Stimulated activated CD4-positive, alpha-beta T cell treated with anti-CD3 and anti-CD28 coated beads, Interleukin-4, amount 100 ng/mL, for 24 hours (primary cell): ENCODE measurements at regions not wholly inside any gene's neighbourhood (a gene's known extent, or its start where the extent isn't known, plus 50 kb on each side); places are given as distances from the start of the nearest gene placed in this dataset.
"Not testable (repeated sequence)": the region's sequence is repeated elsewhere in the genome, so short reads cannot be mapped to it uniquely, and the experiment has no call there.

Experiments used
- DNase-seq: peaks from one replicate; pipeline ENCODE4 v3.0.0-alpha.2; 2020

DNA sequence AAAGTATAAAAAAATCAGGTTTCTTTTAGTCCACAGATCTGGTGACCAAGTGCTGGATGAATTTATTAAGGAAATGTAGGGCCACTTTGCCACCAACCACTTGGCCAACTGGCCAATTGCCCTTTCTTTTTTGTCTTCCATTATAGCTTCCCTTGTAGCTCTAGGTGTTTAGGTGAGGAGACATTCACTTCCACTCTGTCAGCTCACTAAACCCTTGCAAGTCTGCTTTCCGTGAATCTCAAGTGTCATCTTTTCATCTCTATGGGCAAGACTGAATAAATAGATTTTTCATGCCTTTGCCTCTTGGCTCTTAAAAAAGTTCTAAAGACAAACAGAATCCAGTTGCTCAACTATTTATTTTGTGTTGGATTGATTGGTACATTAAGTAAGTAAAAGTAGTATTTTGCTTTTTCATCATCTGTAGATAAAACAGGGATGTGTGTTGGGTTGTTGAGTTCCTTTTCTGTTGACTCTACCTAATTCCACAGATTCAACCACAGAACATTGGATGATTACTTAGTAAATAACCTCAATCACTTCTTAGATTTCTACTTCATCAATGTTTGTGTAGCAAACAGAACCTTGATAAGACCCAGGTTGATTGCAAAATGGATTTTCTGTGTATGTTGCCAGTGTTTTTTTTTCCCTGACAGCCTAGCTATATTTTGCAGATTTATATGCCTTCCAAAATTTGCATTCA, 68.1 kb upstream of the GRXCR1 start:
- no peak for DNase-seq

DNA sequence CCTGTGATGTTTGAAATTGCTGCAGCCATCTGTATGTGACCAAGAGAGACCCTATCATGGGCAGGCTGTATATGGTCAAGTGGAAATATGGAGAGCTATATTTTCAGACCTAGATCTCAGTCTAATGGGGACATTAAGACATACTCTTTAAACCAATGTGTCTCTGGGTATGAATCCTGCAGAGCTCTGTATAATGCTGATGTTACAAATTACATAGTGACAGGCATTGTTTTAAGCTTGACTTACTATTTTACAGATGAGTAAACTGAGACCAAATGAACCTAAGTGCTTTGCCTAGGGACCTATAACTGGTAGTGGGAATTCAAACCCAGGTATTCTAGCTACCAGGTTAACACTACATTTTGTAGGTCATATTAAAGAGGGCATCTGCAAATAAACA, 71.3 kb upstream of the GRXCR1 start:
- DNase-seq: no peak

DNA sequence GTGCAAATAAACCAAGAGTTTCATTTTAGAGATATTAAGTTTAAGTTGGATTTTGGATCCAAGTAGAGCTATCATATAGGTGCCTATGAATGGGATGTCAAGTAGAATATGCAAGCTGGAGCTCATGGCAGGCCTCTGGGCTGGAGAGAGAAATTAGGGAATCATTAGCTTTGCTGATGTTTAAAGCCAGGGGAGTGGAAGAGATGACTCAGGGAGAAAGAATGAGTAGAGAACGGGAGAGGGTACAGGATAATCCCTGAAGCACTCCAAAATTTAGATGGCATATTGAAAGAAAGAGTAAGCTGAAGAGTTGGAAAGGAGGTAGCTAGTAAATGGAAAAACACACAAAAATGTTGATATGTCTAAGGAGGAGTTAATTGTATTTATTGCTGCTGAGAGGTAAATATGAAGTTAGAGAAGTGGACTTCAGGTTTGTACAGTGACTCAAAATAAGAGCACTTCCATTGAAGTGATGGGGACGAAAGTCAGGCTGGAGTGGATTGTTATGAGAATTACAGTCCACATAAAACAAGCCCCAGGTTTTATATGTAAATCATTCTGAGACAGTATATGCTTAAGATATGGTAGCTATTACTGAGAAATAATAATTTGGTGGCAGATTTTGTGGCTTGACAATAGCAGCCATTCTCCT, 72.5 kb upstream of the GRXCR1 start:
- DNase-seq: no peak

DNA sequence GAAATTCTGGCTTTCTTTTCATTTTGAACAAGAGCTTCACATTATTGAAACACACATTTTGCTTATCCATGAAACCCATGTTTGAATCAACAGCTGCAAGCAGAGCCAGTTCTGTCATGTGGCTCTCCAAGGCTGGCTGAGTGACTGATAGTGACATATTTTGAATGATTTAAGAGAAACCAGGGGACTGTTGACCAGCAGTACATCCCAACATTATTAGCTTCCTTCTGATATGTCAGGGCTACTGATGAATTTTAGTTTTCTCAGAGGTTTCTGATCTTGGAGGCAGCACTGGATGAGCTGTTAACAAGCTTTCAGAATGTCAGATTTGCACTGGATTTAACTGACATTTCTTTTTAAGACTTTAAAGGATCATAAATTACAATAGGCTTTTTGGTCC, 74.6 kb upstream of the GRXCR1 start:
- no peak for DNase-seq

DNA sequence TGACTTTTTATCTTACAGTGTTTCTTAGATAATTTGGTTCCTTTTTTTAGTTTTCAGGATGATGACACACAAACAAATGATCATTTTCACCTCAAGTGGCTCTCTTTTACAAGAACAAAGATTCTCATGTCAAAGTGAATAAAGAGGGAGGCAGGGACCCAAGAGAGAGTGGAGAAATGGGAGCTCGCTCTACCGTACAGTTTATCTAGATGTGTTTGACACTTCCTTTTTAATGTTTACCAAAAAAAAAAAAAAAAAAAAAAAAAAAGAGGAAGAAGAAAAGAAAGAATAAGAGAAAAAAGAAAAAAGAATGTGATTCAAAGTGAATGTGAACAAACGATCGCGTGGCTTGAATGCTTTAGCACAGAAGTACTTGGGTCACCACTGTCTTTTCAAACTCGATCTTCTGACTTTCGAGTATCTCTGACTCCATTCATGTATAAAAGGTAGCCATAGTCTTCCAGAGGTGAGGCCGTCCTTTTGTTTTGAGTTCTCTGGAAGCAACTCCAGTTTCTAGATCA, 75.6 kb upstream of the GRXCR1 start:
- DNase-seq: no peak

DNA sequence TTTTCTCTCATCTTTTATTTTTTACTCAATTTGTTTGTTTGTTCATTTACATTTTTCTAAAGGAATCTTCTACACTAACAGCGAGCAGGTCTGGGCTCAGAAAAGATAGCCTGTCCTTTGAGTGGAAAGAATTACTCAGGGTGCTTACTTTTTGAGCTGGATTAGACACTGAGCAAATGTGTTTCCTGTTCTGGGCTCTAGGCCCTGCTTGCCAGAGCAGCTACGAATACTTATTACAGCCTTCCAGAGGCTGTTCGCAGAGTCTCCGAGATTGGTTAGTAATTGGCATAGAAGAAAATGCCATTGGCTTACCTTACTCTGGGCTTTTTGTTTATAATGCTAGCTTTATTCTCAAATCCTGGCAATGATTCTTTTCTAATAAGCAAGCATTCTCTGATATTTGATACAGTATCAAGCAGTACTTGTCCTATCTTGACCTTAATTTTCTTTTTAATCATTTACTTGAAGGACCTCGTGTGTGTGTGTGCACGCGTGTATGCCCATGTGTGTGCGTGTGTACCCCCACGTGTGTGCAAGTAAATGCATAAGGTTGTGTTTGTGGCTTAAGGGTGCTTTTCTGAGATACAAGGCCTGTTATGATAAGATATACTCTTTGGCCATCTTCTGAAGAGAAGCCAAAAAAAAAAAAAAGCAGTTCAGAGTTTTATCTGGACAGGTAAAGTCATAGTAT, 76.2 kb upstream of the GRXCR1 start:
- no peak for DNase-seq

GRCh38 chr4:42809419-42810084, 83.0 kb upstream of the GRXCR1 start:
- no peak for DNase-seq

DNA sequence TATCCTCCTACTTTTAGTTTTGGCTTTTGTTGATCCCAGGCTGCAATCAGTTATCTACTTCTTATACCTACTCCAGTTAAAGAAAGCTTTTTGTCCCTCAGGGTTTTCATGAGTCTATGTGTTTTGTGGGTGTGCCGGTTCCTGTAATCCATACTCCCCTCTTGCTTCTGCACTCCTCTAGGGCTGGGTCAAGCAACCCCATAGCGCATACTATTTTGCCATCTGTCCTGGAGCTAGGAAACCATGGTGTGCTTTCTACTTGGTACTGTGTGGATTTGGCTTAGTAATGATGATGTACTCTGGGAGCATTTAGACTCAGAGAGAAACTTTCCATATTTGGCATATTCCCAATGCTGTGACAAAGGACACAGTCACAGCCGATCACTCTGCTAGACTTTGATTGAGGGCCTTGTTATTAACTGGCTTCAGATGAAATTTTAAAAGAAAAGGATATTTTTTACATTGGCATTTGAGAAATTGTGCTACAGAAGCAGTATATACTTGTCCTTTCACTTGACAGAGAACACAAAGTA, 86.1 kb upstream of the GRXCR1 start:
- no peak for DNase-seq

DNA sequence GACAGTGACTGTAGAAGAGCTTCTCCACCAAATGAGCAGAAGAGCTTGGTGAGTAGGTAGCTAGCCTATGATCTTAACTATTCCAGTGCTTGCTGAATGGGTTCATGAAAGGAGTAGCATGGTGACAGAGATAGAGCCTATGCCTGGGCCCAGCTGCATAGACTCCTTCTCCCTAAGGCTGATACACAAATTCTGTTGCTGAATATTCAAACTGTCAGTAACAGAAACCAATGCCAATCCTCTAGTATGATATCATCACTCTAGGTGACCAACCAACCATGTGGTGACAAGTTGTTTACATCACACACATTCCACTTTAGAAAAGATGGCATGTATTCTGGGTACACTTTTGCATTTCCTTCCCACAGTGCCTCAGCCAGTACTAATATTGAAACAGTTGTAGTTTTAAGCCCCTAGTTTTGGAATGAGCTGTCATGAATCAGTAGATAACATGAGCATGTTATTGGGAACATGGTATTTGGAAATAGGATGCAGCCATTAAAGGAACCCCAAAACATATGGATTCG, 103.4 kb upstream of the GRXCR1 start:
- no peak for DNase-seq

GRCh38 chr4:42787079-42787463, 105.4 kb upstream of the GRXCR1 start:
- DNase-seq: no peak

DNA sequence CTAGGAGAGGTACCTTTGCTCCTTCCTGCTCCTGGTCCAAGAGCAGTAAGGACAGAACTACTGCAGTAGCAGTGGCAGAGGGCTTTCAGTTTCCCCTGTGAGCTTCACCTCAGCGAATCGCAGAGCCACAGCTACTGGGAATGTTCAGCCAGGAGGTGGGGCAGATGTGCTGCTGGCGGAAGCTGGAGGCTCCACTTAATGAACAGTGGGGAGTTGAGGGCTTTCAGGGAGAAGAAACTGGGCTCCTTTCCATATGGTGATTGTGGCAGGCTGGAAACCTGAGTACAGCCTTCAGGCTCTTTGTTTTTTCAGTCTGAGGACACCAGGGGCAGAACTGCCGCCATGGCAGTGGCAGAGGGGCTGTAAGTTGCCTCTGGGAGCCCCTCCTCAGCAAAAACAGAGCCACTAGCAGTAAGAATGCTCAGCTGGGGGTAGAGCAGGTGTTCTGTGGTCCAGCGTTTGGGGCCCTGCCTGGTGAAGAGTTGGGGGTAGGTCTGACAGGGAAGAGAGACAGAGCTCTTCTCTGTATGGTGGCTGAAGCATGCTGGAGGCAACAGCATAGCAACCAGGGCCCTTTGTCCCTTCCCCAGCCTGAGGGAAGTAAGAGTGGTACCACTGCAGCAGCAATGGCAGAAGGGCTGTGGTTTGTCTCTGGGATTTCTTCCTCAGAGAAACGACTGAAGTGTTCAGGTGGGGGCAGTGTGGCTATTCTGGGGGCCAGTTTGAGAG, 106.0 kb upstream of the GRXCR1 start:
- DNase-seq: no peak

DNA sequence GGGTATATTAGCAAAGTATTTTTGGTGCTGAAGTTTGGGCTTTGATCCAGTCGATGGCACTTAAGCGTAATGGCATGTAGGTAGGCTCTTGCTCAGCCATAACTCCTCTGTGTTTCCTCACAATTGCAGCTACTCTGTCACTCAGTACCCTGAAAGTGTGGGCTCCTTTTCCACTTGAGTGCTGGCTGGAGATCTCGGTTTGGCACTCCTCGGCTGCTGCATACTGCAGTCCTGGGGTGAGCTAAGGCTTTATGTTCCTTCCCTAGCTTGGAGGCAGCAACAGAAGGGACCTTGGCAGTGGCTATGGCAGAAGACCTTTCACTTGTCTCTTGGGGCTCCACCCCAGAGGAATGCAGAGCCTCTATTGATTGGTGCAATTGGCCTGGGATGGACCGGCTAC, 106.7 kb upstream of the GRXCR1 start:
- DNase-seq: no peak

DNA sequence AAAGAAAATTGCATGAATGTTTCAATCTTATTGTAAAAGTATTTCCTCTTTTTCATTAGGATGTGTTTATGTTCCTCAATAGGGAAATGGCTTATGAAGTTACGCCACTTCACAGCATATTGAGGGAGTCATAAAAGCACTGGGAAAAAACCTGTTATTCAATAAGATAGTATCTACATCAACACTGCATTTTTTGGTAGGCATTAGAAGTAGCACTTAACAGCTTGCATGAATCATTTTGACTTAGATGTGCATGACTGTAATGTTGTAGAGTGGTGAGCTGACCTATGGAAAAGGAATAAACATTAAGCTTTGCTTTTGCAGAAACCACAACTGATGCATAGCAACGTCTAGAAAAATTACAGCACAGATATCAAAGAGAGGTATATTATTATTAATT, 111.2 kb upstream of the GRXCR1 start:
- DNase-seq: no peak

DNA sequence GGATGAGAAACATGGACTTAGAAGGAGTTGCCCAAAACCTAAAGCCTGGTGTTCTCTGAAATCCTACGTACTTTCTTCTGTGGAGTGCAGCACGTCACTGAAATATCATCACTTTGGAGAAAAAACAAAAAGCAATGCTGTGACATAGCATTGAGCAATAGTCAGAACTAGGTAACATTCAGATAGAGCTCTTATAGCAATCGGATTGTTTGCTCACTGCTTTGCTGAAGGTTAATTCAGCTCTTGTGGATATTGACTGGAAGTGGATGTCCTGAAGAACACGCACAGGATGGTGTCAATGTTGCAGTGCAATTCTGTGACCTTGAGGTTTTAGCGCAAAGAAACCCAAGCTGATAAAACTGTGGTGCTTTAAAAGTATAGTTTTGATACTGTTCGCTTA, 114.2 kb upstream of the GRXCR1 start:
- DNase-seq: no peak

GRCh38 chr4:42768125-42768748, 111.3 kb upstream of the ATP8A1 start:
- DNase-seq: no peak

GRCh38 chr4:42767669-42768068, 110.8 kb upstream of the ATP8A1 start:
- DNase-seq: no peak

GRCh38 chr4:42761804-42762203, 104.9 kb upstream of the ATP8A1 start:
- no peak for DNase-seq

GRCh38 chr4:42754965-42755364, 98.1 kb upstream of the ATP8A1 start:
- DNase-seq: not testable (repeated sequence)

DNA sequence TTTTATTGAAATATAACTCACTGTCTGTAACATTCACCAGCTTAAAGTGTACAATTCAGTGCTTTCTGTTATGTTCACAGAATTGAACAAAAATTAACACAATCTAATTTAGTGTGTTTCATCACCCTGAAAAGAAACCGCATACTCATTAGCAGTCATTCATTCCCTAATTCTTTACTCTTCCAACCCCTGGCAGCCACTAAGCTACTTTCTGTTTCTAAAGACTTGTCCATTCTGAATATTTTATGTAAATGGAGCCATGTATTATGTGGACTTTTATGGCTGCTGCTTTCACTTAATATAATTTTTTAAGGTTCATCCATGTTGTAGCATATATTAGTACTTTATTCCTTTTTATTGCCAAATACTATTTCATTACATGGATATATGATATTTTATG, 94.7 kb upstream of the ATP8A1 start:
- DNase-seq: no peak

DNA sequence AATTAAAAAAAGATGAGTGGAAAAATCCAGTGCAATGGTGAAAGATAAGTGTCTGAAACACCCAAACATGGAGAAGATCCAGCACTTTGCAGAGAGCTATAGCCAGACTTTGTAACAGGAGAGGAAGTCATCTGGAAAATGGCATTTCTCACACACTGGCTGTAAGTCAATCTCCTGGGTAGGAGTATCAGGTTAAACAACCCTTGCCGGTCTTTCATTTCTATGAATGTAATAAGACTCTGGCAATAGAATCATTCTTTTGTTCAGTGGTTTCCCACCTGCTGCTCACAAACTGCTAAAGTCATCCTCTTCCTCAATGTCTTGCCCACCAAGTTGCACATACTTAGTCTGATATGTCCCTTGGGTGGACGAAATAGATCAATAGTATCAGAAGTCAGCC, 94.0 kb upstream of the ATP8A1 start:
- DNase-seq: no peak

DNA sequence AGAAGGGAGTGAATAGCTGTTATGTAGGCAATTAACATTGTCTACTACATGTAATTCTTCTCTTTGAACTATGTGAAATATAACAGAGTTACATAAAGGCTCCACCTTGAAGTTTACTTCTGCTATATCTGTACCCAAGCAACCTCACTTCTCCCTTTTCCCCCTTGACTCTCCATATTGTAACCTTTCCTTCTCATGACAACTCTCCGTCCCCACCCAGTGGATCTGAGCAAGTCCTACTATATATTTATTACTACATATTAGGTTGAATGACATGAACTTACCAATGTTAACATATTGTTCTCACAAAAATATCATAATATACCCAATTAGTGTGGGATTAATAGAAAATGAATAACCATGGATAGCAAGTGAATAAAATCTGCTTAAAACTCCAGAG, 93.2 kb upstream of the ATP8A1 start:
- peak; percentile 5 for DNase-seq

DNA sequence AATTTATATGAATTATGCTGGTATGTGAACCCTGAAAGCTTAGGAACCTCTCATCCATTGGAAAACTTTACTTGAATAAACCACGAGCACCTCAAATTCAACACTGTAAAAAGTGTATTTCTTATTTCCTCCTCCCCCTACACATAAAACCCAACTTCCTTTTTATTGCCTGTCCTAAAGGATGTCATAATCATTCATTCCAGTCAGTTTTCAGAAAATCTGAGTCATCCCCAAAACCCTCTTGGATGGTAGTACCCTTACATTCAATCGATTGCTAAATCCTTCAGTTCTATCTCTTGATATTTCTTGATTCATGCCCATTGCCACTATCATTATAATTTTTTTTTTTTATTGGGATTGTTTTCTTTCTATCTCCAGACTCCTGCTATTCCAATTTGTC, 91.1 kb upstream of the ATP8A1 start:
- DNase-seq: no peak
